ENCODE measurements at regions not wholly inside any gene's neighbourhood (a gene's known extent, or its start where the extent isn't known, plus 50 kb on each side); places are given as distances from the start of the nearest gene placed in this dataset.
A peak's percentile ranks its signal among the peaks of the same experiment; 100 is the strongest.

GRCh38 chr6:148211777-148212324 lies 130.8 kb upstream of the SASH1 start:
- DNase-seq (ENCODE audit: low read depth), result no peak

- no peak for DNase-seq (ENCODE audit: low read depth)
Observed at GRCh38 chr6:148212366-148212765, 130.3 kb upstream of the SASH1 start.

DNA sequence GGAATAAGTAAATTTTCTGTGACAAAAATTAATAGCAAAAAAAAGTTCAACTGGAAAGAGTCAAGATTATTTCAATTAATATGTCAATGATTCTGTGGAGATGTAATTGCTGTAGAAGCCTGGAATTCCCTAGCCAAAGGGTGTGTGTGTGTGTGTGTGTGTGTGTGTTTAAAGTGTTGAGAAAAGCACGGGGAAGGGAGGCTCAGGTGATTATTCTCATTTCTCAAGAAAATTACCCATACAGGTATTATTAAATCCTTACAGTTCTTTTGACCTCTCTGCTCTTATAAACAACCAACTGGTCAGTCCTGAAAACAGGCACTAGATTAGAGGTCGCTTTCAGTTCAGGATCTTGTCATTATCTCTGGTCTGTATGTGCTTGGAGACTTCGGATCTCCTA lies 129.3 kb upstream of the SASH1 start:
- DNase-seq (ENCODE audit: low read depth), result no peak

- DNase-seq (ENCODE audit: low read depth), result no peak
Observed at GRCh38 chr6:148214667-148215066, 128.0 kb upstream of the SASH1 start.

DNA sequence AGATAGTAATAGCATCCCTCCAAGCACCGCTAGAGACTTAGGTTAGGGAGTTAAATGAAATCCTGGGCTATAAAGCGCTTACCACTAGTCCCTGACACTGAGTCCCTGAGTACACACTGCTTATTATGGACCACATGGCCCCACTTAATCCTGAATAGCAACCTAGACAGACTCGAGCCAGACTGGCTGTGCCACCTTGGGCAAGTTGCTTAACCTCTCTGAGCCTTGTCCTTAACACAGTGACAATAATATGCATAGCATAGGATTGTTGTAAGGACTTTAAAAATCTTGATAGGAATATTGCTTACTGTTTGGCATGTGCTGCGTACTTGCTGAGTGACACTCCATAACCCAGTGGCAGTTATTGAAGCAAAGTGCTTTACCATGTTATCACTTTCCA lies 125.6 kb upstream of the SASH1 start:
- no peak for DNase-seq (ENCODE audit: low read depth)

DNA sequence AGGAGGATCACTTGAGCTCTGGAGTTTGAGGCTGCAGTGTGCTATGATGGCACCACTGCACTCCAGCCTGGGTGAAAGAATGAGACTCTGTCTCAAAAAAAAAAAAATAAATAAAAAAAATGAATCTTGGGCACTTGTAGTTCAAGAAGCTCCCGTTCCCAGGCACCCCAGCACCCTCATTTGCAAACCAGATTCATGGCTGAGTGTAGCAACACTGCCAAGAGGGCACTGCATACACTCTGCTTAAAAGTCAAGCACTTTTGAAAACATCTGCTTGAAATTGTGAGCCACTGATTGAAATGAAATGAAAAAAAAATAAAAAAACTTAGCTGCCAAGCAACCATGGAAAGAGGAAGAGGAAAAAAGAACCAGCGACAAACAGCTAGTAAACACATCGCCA lies 124.7 kb upstream of the SASH1 start:
- no peak for DNase-seq (ENCODE audit: low read depth)

- DNase-seq (ENCODE audit: low read depth), result no peak
Observed at GRCh38 chr6:148218542-148219258, 123.9 kb upstream of the SASH1 start.

- DNase-seq (ENCODE audit: low read depth), result peak; percentile 14
Observed at GRCh38 chr6:148221196-148221979, 121.2 kb upstream of the SASH1 start.

GRCh38 chr6:148222376-148222775 lies 120.3 kb upstream of the SASH1 start:
- no peak for DNase-seq (ENCODE audit: low read depth)

DNA sequence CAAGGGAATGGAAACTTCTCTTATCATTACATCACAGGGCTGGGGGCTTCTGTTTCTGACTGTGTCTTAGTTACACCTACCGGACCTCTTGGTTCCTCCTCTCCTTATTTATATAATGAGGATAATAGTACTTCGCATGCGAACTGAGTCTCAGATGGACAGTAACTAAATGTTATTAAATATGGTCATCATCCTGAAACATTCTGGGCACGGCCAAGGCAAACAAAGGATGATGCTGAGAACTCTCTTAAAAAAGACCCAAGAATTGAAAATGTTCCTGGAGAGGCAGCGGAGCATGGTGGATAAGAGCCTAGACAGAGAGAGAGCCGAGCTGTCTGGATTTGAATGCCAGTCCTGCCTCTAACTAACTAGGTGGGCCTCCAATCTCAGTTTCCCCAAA lies 119.8 kb upstream of the SASH1 start:
- DNase-seq (ENCODE audit: low read depth), result no peak

GRCh38 chr6:148223424-148223842 lies 119.2 kb upstream of the SASH1 start:
- peak; percentile 66 for DNase-seq (ENCODE audit: low read depth)

DNA sequence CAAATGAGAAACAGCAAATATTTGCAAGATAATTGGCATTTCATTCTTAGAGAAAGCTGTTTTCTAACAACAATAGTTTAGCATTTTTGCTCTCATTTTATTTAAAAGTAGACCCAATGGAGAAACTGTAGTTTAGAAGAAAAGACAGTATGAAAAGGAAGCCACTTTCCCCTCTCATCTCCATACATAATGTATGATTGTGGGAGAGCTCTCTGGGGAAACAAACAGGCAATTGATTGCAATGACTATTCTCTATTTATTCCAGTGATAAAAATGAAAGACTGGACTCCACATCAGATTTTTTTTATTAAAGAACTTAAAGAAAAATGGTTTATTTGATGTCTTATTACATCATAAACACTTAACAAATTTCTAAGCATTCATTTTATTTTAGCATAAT lies 116.8 kb upstream of the SASH1 start:
- no peak for DNase-seq (ENCODE audit: low read depth)

- no peak for DNase-seq (ENCODE audit: low read depth)
Observed at GRCh38 chr6:148226284-148226683, 116.4 kb upstream of the SASH1 start.

DNA sequence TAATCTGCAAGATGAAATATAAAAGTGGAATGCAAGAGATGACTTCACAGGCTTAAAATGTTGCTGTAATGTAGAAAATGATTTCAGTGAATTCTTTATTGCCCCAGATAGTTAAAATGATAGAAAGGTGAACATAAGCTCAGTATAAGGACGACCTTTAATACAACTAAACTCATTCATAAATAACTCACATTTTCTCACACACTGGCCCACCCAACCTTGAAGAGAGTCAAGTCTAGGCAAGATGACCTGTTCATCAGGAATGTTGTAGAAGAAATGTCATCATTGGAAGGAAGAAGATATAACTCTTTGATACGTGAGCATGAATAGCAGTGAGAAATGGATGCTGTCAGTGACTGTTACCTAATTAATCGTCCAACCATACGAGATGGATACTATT lies 111.1 kb upstream of the SASH1 start:
- peak; percentile 77 for DNase-seq (ENCODE audit: low read depth)

- peak; percentile 69 for DNase-seq (ENCODE audit: low read depth)
Observed at GRCh38 chr6:148235446-148235845, 107.2 kb upstream of the SASH1 start.

- DNase-seq (ENCODE audit: low read depth), result no peak
Observed at GRCh38 chr6:148238713-148239112, 103.9 kb upstream of the SASH1 start.

DNA sequence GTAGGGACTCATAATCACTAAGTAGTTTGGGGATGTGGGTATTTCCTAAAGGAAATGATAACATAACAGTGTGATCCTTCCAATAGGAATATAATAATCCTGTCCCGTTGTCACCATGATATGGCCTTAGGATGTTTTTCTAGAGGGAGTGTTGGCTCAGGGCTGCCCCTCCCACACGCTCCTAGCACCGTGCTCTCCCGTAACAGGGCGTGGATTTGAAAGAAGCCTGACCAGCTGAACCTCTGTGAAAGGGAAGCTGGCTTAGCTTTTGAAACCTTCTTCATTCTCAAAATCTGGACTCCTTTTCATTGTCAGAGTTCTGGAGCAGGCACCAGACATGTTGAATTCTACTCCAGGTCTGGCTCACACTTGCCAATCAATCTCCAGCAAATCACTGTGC lies 103.4 kb upstream of the SASH1 start:
- DNase-seq (ENCODE audit: low read depth), result no peak

- DNase-seq (ENCODE audit: low read depth), result no peak
Observed at GRCh38 chr6:148239801-148240460, 102.7 kb upstream of the SASH1 start.

GRCh38 chr6:148240461-148240840 lies 102.2 kb upstream of the SASH1 start:
- DNase-seq (ENCODE audit: low read depth), result peak; percentile 75

DNA sequence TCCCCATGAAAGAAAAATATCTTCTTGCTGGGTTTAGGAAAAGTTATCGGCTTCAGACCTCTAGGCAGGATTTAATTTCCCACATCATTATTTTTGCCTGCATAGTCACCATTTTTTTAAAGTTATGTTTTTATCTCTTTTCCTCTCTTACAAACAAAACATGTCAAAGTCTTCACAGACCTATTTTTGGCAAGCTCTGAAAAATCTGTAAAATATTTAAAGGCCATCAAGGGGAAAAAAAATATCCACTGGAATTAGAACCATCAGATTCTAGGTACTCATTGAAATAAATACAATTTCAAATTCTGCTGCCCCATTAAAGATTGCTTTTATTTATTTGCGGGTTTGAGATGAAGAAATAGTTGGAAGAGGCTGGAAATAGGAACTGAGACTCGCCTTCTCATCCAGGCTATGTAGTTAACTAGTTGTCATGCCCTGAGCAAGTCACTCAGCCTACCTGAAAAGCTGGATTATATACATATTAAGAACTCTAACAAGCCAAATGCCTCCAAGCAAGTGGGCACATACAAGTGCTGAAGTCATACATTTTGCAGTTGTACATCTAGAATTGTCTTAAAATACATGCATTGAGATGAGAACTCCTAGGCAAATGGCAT lies 101.7 kb upstream of the SASH1 start:
- no peak for DNase-seq (ENCODE audit: low read depth)

GRCh38 chr6:148242180-148242579 lies 100.5 kb upstream of the SASH1 start:
- no peak for DNase-seq (ENCODE audit: low read depth)

DNA sequence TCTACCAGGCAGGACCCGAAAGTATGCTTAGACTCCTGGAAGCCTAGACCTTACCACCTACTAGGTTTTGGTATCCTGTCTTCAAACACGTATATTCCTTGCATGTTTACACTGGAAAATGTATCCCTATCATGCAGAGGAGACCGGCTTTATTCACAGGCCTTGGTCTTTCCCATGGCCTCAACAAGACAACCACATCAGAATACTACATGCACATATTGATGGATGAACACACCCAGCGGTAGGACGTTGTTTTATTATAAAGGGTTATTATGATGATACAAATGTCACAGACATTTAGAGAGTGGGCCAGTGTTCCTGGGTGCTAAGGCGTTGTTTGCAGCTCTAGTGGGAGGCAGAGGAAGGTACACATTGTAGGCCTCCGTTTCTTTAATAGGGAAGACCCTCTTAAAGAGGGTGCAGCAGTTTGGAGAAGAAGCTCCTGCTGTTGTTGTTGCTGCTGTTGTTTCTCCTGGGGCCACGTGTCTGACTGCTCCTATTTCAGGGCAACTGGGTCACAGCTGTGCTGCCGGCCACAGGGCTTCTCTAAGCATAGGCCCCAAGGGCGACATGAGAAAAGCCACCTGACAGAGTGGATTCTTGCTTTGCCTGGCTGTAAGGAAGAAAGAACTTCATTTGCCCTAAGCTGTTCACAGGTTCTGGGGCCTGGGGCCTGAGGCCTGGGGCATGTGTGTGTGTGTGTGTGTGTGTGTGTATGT lies 98.3 kb upstream of the SASH1 start:
- DNase-seq (ENCODE audit: low read depth), result peak; percentile 24
